IPS-20b (cell line): ENCODE measurements at regions not wholly inside any gene's neighbourhood (a gene's known extent, or its start where the extent isn't known, plus 50 kb on each side); places are given as distances from the start of the nearest gene placed in this dataset.

ENCODE experiments used
- H3K27ac ChIP-seq: one replicate; pipeline ENCODE4 v1.5.1; 2013; ENCODE audit warnings: low read length
- H3K27me3 ChIP-seq: 2 replicates; pipeline ENCODE4 v1.6.1; 2013; ENCODE audit warnings: mild to moderate bottlenecking, low read length, inconsistent platforms; ENCODE audit not compliant: insufficient read depth
- H3K36me3 ChIP-seq: 2 replicates; pipeline ENCODE4 v1.6.1; 2013; ENCODE audit warnings: low read depth, mild to moderate bottlenecking, inconsistent platforms, low read length, moderate library complexity; ENCODE audit not compliant: insufficient read depth
- H3K4me1 ChIP-seq: 2 replicates; pipeline ENCODE4 v1.6.1; 2013; ENCODE audit warnings: mild to moderate bottlenecking, control low read depth, inconsistent platforms, low read length, moderate library complexity; ENCODE audit not compliant: insufficient read depth
- H3K4me3 ChIP-seq: 2 replicates; pipeline ENCODE4 v1.5.1; 2013; ENCODE audit warnings: mild to moderate bottlenecking, low read length, inconsistent platforms
- H3K9ac ChIP-seq: 2 replicates; pipeline ENCODE4 v1.6.1; 2013; ENCODE audit warnings: low read depth, mild to moderate bottlenecking, inconsistent platforms, low read length, moderate library complexity
- H3K9me3 ChIP-seq: 2 replicates; pipeline ENCODE4 v1.6.1; 2013; ENCODE audit warnings: mild to moderate bottlenecking, low read depth, low read length, inconsistent platforms; ENCODE audit not compliant: insufficient read depth

DNA sequence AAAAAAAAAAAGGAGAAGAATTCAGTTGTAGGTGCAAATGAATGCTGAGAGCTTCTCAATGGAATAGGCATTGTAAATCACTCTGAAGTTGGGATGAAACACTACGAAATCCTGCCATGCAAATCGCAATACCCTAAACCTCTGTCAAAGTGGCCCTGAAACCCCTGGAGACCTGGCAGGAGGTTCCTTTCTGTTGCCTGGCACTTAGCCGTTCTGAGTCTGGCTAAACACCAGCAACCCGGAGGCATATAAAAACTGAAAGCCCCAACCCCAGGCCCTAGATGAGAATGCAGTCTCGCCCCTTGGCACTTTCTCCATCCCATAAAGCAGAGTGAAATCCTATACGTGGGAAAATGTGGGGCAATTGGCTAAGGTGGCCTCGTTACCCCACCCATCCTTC is 151.5 kb upstream of the PARP11 start:
- H3K9me3 ChIP-seq = no peaks in the 10 kb centered on the region
- H3K36me3 ChIP-seq = no peaks in the 10 kb centered on the region
- peak overlapping the region; percentile 63 for H3K27ac ChIP-seq
- H3K27me3 ChIP-seq = peaks cover 13% of the 10 kb centered on the region; the same call in 1 of the 2 replicates
- H3K9ac ChIP-seq = peak overlapping the region; percentile 77
- H3K4me3 ChIP-seq = peak overlapping the region; percentile 59; the same call in 1 of the 2 replicates
- H3K4me1 ChIP-seq = peaks cover 38% of the 10 kb centered on the region

DNA sequence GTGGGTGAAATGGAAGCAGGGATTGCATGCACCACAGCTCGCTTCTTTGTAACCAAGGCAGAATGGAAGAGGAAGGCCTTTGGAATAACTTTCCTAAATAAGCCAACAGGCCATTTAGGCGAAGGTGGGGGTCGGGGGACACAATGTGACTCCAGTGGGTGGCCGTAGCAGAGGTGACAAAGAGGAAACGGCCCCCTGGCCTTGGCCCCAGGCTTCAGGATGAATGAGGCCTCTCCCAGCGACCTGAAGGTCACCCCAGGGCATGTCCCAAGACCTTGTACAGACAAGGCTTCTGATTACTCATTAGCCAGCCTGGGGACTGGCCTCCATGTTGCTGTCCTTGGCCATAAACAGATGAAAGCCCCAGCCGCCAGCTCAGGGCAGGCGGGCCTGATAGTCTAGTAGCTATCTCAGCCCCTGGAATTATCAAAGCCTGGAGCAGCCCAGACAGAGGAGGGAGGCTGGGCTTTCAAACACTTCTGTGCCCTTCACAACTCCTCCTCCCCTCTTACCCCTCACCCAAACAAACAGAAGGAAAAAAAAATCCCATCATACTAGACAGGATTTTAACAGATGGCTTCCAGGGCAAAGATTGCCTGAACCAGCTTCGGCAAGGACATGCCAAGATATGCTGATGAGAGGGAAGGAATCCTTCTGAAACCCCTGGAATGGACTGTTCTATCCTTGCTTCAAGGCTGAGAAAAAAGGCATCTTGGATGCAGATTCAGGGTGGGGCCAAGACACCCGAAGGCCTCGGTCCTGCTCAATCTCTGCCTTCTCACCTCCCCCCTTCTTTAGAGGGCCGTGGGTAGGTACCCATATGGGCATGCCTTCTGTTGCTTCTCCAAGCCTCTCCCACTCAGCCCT is 142.3 kb upstream of the PARP11 start:
- H3K27me3 ChIP-seq = no peaks in the 10 kb centered on the region
- no peaks in the 10 kb centered on the region for H3K9me3 ChIP-seq
- H3K9ac ChIP-seq = no peak overlapping the region
- H3K36me3 ChIP-seq = no peaks in the 10 kb centered on the region
- H3K4me3 ChIP-seq = no peak overlapping the region
- peaks cover 3% of the 10 kb centered on the region; the same call in 1 of the 2 replicates for H3K4me1 ChIP-seq
- H3K27ac ChIP-seq = no peak overlapping the region

DNA sequence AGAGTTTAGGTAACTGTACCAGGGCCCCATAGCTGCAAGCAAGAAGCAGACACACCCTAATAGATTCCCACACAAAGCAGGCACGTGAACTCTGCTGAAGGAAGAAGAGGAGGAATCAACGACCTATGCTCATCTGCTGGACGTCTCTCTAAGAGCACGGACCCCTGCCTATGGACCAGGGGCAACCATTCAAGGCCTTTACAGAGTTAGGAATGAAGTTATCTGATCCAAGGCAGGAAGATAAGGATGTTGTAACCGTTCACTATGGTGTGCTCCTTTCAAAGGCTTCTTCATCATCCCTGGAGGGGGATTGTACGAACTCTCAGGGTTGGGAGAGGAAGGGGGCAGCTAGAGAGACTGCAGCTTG is 141.6 kb upstream of the PARP11 start:
- H3K36me3 ChIP-seq = no peaks in the 10 kb centered on the region
- no peak overlapping the region for H3K9ac ChIP-seq
- H3K27me3 ChIP-seq = no peaks in the 10 kb centered on the region
- no peak overlapping the region for H3K27ac ChIP-seq
- no peak overlapping the region for H3K4me3 ChIP-seq
- no peaks in the 10 kb centered on the region for H3K9me3 ChIP-seq
- peaks cover 3% of the 10 kb centered on the region; the same call in 1 of the 2 replicates for H3K4me1 ChIP-seq

DNA sequence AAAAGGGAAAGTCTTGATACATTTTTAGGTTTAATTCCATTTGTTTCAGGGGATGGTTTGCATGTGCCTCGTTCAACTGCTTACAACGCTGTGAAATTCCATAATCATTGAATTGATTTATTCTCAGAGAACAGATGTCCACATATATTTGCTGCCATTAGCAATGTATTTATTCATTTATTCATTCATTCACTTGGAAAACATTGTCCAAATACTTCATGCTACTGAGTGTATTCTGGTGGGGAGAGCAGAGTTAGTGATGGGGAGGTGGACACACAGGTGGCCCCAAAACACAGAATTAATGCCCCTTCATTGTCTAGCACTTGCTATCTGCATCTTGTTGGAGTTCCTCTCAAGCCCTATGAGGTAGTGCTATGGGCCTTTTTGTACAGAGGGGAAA is 141.2 kb upstream of the PARP11 start:
- Histone ChIP-seq H3K4me3 (no peak overlapping the region), H3K27me3 (no peaks in the 10 kb centered on the region), H3K27ac (no peak overlapping the region), H3K36me3 (no peaks in the 10 kb centered on the region), H3K4me1 (peaks cover 3% of the 10 kb centered on the region; the same call in 1 of the 2 replicates), H3K9me3 (no peaks in the 10 kb centered on the region), H3K9ac (no peak overlapping the region)

DNA sequence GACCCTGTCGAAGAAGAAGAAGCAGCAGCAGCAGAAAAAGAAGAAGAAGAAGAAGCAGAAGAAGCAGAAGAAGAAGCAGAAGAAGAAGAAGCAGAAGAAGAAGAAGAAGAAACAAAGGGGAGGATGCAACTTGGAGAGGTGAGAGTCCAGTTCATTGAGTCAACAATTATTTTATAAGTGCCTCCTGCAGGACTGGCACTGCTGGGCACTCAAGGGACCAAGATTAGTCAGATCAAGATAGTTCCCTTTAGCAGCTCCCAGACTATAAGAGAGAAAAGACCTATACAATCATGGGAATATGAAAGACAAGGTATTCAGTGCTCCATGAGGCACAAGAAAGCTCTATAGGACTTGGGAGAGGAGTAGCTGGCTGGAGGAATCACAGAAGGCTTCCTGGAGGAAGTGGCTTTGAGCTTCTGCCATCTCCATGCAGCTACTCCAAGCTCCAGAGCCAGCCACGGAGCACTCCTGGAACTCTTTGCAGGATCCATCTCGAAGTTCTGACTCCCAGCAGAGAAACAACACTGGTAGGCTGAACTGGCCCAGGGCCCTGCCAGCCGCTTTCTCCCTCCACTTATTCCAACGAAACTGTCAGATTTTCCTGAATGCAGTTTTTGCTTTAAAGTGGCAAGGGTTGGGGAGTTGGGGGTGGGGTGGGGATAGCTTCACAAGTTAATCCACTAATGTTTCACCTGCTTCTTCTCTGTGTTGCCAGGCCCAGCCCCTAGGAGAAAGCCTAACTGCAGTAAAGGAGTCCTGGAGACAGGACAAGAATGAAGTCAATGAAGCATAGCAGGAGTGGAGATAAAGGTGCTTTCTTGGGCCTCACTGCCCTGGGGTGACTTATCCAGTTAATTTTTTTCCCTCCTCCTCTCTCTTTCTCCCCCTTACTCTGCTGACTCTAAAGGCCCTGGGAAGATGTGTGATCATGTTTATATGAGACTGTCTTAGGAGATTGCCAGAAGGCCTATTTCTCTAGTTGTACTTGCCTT is 140.1 kb upstream of the PARP11 start:
- H3K4me1 ChIP-seq = peaks cover 3% of the 10 kb centered on the region; the same call in 1 of the 2 replicates
- H3K9ac ChIP-seq = no peak overlapping the region
- no peaks in the 10 kb centered on the region for H3K36me3 ChIP-seq
- H3K9me3 ChIP-seq = no peaks in the 10 kb centered on the region
- no peaks in the 10 kb centered on the region for H3K27me3 ChIP-seq
- no peak overlapping the region for H3K4me3 ChIP-seq
- no peak overlapping the region for H3K27ac ChIP-seq

DNA sequence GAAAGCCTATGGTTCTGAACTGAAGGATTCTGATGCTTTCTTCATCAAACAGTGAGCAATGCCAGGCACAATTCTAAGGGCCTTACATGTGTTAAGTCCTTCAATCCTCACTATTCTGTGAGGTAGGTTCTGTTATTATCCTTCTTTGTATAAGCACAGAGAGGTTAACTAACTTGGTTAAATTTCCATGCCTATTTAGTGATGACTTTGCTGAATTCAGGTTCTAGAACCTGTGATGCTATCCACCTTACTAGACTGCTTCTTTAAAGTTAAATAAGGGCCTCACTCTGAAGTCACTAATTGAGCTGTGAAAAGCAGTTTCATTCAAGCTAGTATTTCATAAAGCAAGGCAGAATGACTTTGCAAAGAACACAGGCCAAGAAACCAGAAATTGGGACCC is 138.9 kb upstream of the PARP11 start:
- Histone ChIP-seq H3K27ac (no peak overlapping the region), H3K9me3 (no peaks in the 10 kb centered on the region), H3K27me3 (no peaks in the 10 kb centered on the region), H3K9ac (no peak overlapping the region), H3K36me3 (no peaks in the 10 kb centered on the region), H3K4me3 (no peak overlapping the region), H3K4me1 (no peaks in the 10 kb centered on the region)

DNA sequence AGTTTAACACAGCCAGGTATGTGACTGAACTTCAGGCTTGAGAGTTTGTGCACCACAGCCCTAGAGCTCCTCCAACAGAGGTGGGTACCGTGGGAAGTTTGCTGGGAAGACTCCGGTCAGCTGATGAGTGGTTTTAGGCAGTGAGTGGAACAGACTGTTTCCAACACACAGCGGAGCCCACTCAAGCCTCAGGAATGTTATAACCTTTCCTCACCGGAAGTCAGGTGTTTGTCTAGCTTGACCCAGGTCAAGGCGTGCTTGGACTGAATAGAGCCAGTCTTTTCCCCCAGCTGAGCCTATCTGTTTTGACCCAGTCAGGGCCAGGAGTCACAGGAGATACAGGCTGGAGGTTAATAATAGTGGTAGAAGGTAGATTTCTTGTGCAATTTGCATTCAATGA is 138.4 kb upstream of the PARP11 start:
- no peak overlapping the region for H3K4me3 ChIP-seq
- H3K9ac ChIP-seq = no peak overlapping the region
- H3K27ac ChIP-seq = no peak overlapping the region
- no peaks in the 10 kb centered on the region for H3K36me3 ChIP-seq
- no peaks in the 10 kb centered on the region for H3K9me3 ChIP-seq
- no peaks in the 10 kb centered on the region for H3K27me3 ChIP-seq
- H3K4me1 ChIP-seq = no peaks in the 10 kb centered on the region

DNA sequence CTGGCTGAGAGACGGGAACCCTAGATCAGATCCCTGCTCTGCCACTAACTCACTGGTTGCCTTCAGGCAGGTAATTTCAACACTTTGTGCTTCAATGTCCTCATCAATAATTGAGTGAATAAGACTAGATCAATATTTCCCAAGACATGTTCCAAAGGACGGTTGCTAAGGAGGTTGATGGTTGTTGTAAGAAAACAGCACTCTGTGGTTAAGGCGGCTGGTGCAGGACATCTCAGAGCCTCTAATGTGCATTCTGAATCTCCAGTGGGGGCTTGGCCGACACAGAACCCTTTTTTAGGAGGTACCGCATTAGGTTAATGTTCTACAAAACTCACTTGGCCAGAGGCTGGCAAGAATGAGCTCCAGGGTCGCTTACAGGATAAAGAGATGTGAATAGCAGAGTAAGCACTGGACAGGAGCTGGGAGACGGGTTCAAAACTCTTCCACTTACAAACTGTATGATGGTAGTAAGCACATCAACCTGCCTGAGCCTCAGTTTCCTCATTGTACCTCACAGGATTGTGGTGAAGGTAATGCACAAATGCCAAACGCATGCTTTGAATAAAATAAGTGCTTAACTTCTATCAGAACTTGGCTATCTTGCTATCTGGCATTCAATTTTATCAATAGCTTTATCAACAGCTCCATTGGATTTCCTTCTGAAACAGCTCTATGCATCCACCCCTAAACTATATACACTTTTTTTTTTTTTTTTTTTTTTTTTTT is 136.9 kb upstream of the PARP11 start:
- Histone ChIP-seq H3K9ac (no peak overlapping the region), H3K27me3 (no peaks in the 10 kb centered on the region), H3K4me1 (no peaks in the 10 kb centered on the region), H3K4me3 (no peak overlapping the region), H3K36me3 (no peaks in the 10 kb centered on the region), H3K27ac (no peak overlapping the region), H3K9me3 (no peaks in the 10 kb centered on the region)

DNA sequence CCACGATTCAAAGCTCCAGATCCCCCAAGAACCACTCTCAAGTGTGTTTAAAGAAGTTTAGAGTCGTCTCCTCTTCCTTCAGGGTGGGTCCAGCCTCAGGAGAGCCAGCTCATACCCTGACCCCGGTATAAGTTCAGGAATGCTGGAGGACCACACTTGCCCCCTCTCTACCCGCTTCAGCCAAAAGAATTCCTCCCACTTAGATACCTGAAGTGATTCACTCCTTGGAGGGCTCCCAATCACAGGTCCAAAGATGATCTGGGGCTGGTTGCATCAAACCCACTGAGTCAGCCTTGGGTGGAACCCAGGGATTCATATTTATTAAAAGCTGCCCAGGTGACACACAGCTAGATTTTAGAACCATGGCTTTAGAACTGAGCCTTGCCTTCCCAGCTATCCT is 133.5 kb upstream of the PARP11 start:
- no peaks in the 10 kb centered on the region for H3K9me3 ChIP-seq
- H3K4me3 ChIP-seq = no peak overlapping the region
- H3K27ac ChIP-seq = no peak overlapping the region
- no peaks in the 10 kb centered on the region for H3K27me3 ChIP-seq
- no peaks in the 10 kb centered on the region for H3K4me1 ChIP-seq
- no peak overlapping the region for H3K9ac ChIP-seq
- no peaks in the 10 kb centered on the region for H3K36me3 ChIP-seq

DNA sequence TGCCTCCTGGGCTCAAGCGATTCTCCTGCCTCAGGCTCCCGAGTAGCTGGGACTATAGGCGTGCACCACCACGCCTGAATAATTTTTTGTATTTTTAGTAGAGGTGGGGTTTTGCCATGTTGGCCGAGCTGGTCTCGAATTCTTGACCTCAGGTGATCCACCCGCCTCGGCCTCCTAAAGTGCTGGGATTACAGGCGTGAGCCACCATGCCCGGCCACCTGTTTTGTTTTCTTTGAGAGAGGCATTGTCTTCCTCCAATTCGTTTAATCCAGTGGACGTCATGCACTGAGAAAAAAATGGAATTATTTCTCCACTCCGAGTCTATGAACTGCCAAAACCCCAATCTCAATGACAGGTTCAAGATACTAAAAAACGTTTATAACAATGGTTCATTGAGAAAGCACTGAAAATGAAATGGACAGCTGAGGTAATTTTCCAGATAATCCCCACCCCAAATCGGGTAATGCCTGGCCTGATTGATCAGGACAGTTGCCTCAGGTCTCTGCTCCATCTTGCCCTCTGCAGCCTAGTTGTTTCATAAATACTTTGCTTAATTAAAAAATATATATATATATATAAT is 132.7 kb upstream of the PARP11 start:
- H3K4me3 ChIP-seq = no peak overlapping the region
- no peaks in the 10 kb centered on the region for H3K4me1 ChIP-seq
- no peak overlapping the region for H3K9ac ChIP-seq
- H3K9me3 ChIP-seq = peaks cover 3% of the 10 kb centered on the region; the same call in 1 of the 2 replicates
- no peaks in the 10 kb centered on the region for H3K27me3 ChIP-seq
- H3K27ac ChIP-seq = no peak overlapping the region
- H3K36me3 ChIP-seq = no peaks in the 10 kb centered on the region

DNA sequence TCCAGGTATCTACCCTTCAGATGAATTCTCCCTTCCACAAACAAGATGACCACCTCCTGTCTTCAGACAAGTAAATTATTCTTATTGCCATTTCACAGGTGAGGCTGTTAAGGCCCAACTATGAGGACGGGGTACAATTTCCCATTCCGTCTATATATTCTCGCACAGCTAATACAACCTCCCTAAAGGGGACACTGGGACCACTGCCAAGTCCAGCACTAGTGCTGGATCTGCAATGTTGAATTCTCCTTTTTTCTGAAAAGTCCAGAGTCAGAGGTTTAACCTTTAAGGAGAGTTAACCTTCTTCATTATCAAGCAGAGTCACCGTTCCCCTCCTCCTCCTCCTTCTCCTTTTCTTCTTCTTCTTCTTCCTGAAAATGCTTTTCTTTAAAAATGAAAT is 130.4 kb upstream of the PARP11 start:
- peaks cover 5% of the 10 kb centered on the region; the same call in 1 of the 2 replicates for H3K9me3 ChIP-seq
- no peak overlapping the region for H3K27ac ChIP-seq
- H3K27me3 ChIP-seq = no peaks in the 10 kb centered on the region
- H3K9ac ChIP-seq = no peak overlapping the region
- no peaks in the 10 kb centered on the region for H3K4me1 ChIP-seq
- no peak overlapping the region for H3K4me3 ChIP-seq
- H3K36me3 ChIP-seq = no peaks in the 10 kb centered on the region
